Sigmoid colon (tissue), 6 donors: ENCODE measurements at regions not wholly inside any gene's neighbourhood (a gene's known extent, or its start where the extent isn't known, plus 50 kb on each side); places are given as distances from the start of the nearest gene placed in this dataset.

Experiments
- DNase-seq: peaks from one replicate; pipeline ENCODE4 v3.0.0-alpha.2; 2019
- H3K27ac ChIP-seq, 4 donors: fragments of 200-600 bp; sonication (generic); one replicate each; pipeline ENCODE4 v1.5.1; 2016 to 2019; ENCODE audit warnings: mild to moderate bottlenecking in 1 of 4
- H3K27me3 ChIP-seq, 3 donors: fragments of 200-600 bp; sonication (generic); one replicate each; pipeline ENCODE4 v1.5.1; 2019; ENCODE audit warnings: mild to moderate bottlenecking in 1 of 3
- H3K36me3 ChIP-seq, 4 donors: fragments of 200-600 bp; sonication (generic); one replicate each; pipeline ENCODE4 v1.5.1; 2016 to 2019
- H3K4me1 ChIP-seq, 4 donors: fragments of 200-600 bp; sonication (generic); one replicate each; pipeline ENCODE4 v1.5.1; 2017 to 2019
- H3K4me3 ChIP-seq, 4 donors: fragments of 200-600 bp; sonication (generic); one replicate each; pipeline ENCODE4 v1.5.1; 2017 to 2019; ENCODE audit warnings: mild to moderate bottlenecking in 2 of 4, moderate library complexity in 1 of 4
- H3K9me3 ChIP-seq, 4 donors: fragments of 200-600 bp in 3 of 4; sonication (generic) in 3 of 4; one replicate each; pipeline versions ENCODE4 v1.5.1 to v1.6.1; 2013 to 2019
- CTCF ChIP-seq, 4 experiments: fragments of 450-650 bp in 3 of 4; fragments of 200-600 bp in 1 of 4; IDR thresholded peaks; one replicate each; pipeline ENCODE4 v1.5.1; 2016 to 2019; ENCODE audit warnings: antibody characterized with exemption in 4 of 4, mild to moderate bottlenecking in 3 of 4, moderate library complexity in 2 of 4
- EP300 ChIP-seq, 4 donors: sonication (generic); formaldehyde crosslinking; IDR thresholded peaks; one replicate each; pipeline ENCODE4 v1.6.1; 2017; ENCODE audit warnings: antibody characterized with exemption in 4 of 4
- POLR2A ChIP-seq, 2 donors: fragments of 450-650 bp; IDR thresholded peaks; one replicate each; pipeline ENCODE4 v1.6.1; 2016; ENCODE audit warnings: antibody characterized with exemption in 2 of 2, mild to moderate bottlenecking in 2 of 2, moderate library complexity in 2 of 2
- POLR2AphosphoS5 ChIP-seq, 4 donors: sonication (generic); formaldehyde crosslinking; IDR thresholded peaks; one replicate each; pipeline ENCODE4 v1.6.1; 2017; ENCODE audit warnings: antibody characterized with exemption in 4 of 4
- WGBS, 2 donors: extraction: QIAGEN DNeasy Blood & Tissue Kit; methylation state at CpG; one replicate each; pipeline ENCODE4 v1.1.7; 2013; 5-methylcytosine and 5-hydroxymethylcytosine counted together
- intact Hi-C: fragments of 100-400 bp; cut with DNase I; formaldehyde crosslinking; loops from one replicate; pipeline ENCODE4 v1.15.1; 2023
- donor health status: healthy with polysubstance abuse.
- donor health status: healthy.

GRCh38 chr20:55746723-55747122 lies 258.6 kb downstream of the CBLN4 start:
- no peak overlapping the region for H3K27ac ChIP-seq
- H3K36me3 ChIP-seq = no peaks in the 10 kb centered on the region
- H3K9me3 ChIP-seq = no peaks in the 10 kb centered on the region
- H3K4me1 ChIP-seq = no peaks in the 10 kb centered on the region
- intact Hi-C loops = no loop called here
- H3K27me3 ChIP-seq = no peaks in the 10 kb centered on the region
- TF ChIP-seq POLR2AphosphoS5 (IDR thresholded peaks at IDR 0.05) (no peak), POLR2A (IDR thresholded peaks at IDR 0.05) (no peak)
- DNase-seq = no peak
- no peak overlapping the region for H3K4me3 ChIP-seq
- 92 to 95% methylated on average over 1 of the region's 1 CpG for WGBS, 2 donors

- Histone ChIP-seq H3K9me3 (no peaks in the 10 kb centered on the region), H3K27me3 (no peaks in the 10 kb centered on the region), H3K4me1 (no peaks in the 10 kb centered on the region), H3K27ac (no peak overlapping the region), H3K4me3 (no peak overlapping the region), H3K36me3 (no peaks in the 10 kb centered on the region)
- intact Hi-C loops = no loop called here
- WGBS, 2 donors = 71 to 80% methylated on average over 1 of the region's 1 CpG
- TF ChIP-seq POLR2AphosphoS5 (IDR thresholded peaks at IDR 0.05) (no peak), CTCF (IDR thresholded peaks at IDR 0.05) (no peak), POLR2A (IDR thresholded peaks at IDR 0.05) (no peak), EP300 (IDR thresholded peaks at IDR 0.05) (no peak)
- DNase-seq = no peak
Measured at GRCh38 chr20:55745840-55746239, 259.5 kb downstream of the CBLN4 start.

DNA sequence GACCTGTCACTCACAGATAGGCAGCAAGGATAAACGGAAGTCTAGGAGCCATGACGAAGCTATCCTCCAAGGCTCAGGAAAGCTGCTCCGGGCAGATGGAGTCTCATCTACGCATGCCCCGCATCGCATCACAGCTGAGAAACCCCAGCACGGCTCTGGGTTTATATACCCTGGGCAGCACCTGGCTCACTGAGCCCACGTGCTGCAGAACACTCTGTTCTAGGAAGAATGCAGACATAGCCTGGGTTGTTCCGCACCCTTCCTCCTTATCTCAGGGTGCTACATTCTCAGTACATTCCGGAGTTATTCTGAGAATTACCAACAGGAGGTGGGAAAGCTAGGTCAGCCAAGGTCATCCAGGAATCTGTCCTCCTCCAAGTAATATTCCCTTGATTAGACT lies 260.4 kb downstream of the CBLN4 start:
- Histone ChIP-seq H3K36me3 (no peaks in the 10 kb centered on the region), H3K9me3 (no peaks in the 10 kb centered on the region), H3K27ac (no peak overlapping the region), H3K4me1 (no peaks in the 10 kb centered on the region), H3K27me3 (no peaks in the 10 kb centered on the region), H3K4me3 (no peak overlapping the region)
- intact Hi-C loops = no loop called here
- 93 to 94% methylated on average over 10 of the region's 10 CpGs for WGBS, 2 donors
- DNase-seq = no peak
- TF ChIP-seq POLR2AphosphoS5 (IDR thresholded peaks at IDR 0.05) (no peak), CTCF (IDR thresholded peaks at IDR 0.05) (no peak), POLR2A (IDR thresholded peaks at IDR 0.05) (no peak), EP300 (IDR thresholded peaks at IDR 0.05) (no peak)

DNA sequence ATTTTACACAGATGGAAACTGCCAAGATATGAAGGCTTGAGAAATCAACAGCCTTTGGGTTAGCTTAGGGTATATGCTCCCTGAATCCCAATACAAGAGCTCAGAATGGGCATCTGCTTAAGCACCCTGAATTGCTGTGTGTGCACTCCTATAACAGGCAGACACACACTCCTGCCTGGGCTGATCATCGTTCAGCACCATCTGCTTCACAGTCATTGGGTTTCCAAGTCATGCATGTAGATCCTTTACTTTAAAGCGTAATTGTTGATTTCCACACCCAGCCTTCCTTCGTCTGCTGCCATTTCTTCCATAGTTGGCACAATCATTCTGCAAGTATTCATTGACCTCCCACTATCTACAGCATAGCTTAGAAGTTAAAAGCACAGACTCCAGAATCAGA lies 263.5 kb downstream of the CBLN4 start:
- no peaks in the 10 kb centered on the region for H3K4me1 ChIP-seq
- 92 to 94% methylated on average over 3 of the region's 3 CpGs for WGBS, 2 donors

DNA sequence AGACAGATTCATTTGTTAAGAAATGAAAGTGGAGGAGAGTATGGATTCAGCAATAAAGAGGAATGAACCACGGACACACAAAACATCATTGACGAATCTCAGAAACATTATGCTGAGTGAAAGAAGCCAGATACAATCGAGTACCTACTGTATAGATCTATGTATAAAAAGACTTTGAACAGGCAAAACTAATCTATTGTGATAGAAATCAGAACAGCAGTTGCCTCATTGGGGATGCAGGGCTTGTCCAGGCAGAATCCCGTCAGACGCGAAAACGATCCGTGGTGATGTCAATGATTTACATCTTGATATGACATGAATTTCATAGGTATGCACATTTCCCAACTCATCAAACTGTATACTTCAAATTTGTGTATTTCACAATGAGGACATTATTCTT lies 265.2 kb downstream of the CBLN4 start:
- WGBS, 2 donors = 92 to 93% methylated on average over 8 of the region's 8 CpGs
- TF ChIP-seq EP300 (IDR thresholded peaks at IDR 0.05) = no peak
- no peak for TF ChIP-seq POLR2A (IDR thresholded peaks at IDR 0.05)
- no peak for TF ChIP-seq POLR2AphosphoS5 (IDR thresholded peaks at IDR 0.05)
- TF ChIP-seq CTCF (IDR thresholded peaks at IDR 0.05) = no peak
- Histone ChIP-seq H3K27me3 (no peaks in the 10 kb centered on the region), H3K4me3 (no peak overlapping the region), H3K27ac (no peak overlapping the region), H3K4me1 (no peaks in the 10 kb centered on the region), H3K36me3 (no peaks in the 10 kb centered on the region), H3K9me3 (peaks cover 0 to 2% (median 0%) of the 10 kb centered on the region in 4 donors)
- intact Hi-C loops = no loop called here
- DNase-seq = no peak

More for the DNA sequence above, 263.5 kb downstream of the CBLN4 start:
- intact Hi-C loops = no loop called here
- H3K36me3 ChIP-seq = no peaks in the 10 kb centered on the region
- no peaks in the 10 kb centered on the region for H3K27me3 ChIP-seq
- TF ChIP-seq POLR2A (IDR thresholded peaks at IDR 0.05) (no peak), CTCF (IDR thresholded peaks at IDR 0.05) (no peak), EP300 (IDR thresholded peaks at IDR 0.05) (no peak), POLR2AphosphoS5 (IDR thresholded peaks at IDR 0.05) (no peak)
- H3K4me3 ChIP-seq = no peak overlapping the region
- H3K9me3 ChIP-seq = peaks cover 0 to 2% (median 0%) of the 10 kb centered on the region in 4 donors
- DNase-seq = no peak
- no peak overlapping the region for H3K27ac ChIP-seq
